ENCODE measurements at regions not wholly inside any gene's neighbourhood (a gene's known extent, or its start where the extent isn't known, plus 50 kb on each side); places are given as distances from the start of the nearest gene placed in this dataset.

DNA sequence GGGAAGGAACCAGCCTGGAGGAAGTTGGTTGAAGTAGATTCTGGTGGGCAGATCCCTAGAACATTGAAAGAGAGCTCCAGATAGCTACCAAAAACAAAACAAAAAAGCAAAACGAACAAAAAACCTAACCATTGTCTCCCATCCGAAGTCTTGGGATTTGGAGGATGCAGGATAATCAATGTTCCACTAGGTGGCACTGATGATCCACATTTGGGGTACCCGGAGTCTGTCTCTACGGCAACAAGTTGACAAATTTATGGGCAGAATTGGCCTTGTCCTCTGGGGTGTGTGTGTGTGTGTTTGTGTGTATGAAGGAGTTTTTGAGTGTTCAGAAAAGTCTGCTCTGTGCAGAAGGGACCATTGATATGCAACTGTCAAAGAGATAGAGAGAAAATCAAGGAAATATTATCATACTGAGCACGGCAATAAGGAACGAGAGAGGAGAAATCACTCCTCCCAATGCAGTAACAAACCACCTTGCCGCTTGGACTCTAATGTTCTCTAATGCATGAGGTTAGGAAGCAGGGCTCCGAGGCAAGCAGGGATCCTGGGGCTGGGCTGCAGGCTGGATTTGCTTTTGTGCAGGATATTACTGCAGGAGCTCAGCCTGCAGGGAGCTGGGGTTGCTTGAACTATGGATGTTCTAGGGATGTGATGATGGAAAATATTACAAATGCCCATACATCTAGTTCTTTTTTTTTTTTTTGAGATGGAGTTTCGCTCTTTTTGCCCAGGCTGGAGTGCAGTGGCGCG is 59.8 kb upstream of the KLHL25 start:
- Histone ChIP-seq H3K79me2 (ENCODE audit: control insufficient read depth, low read length) (no peaks in the 10 kb centered on the region), H3F3A (ENCODE audit: control insufficient read depth, insufficient read depth) (no peaks in the 10 kb centered on the region), H3K9me3 (ENCODE audit: control insufficient read depth, insufficient read depth, low read length) (no peaks in the 10 kb centered on the region), H3K4me1 (ENCODE audit: control insufficient read depth, low read length) (no peaks in the 10 kb centered on the region), H4K20me1 (ENCODE audit: control insufficient read depth, insufficient read depth, low read depth, low read length) (no peaks in the 10 kb centered on the region), H3K27ac (ENCODE audit: low read depth, low read length) (no peak overlapping the region), H3K36me3 (ENCODE audit: control insufficient read depth, low read length) (no peaks in the 10 kb centered on the region), H3K27me3 (ENCODE audit: control insufficient read depth, low read length) (peaks cover 8% of the 10 kb centered on the region; the same call in 1 of the 2 replicates), H3K9me2 (replicated peaks; ENCODE audit: control insufficient read depth, low read length) (no peaks in the 10 kb centered on the region), H3K4me2 (ENCODE audit: low read length) (no peak overlapping the region), H3K4me3 (ENCODE audit: low read length) (no peak overlapping the region)
- no peak for TF ChIP-seq EZH2phosphoT487 (IDR thresholded peaks at IDR 0.05; ENCODE audit: borderline replicate concordance, low read length)
- TF ChIP-seq, protein P1, sequence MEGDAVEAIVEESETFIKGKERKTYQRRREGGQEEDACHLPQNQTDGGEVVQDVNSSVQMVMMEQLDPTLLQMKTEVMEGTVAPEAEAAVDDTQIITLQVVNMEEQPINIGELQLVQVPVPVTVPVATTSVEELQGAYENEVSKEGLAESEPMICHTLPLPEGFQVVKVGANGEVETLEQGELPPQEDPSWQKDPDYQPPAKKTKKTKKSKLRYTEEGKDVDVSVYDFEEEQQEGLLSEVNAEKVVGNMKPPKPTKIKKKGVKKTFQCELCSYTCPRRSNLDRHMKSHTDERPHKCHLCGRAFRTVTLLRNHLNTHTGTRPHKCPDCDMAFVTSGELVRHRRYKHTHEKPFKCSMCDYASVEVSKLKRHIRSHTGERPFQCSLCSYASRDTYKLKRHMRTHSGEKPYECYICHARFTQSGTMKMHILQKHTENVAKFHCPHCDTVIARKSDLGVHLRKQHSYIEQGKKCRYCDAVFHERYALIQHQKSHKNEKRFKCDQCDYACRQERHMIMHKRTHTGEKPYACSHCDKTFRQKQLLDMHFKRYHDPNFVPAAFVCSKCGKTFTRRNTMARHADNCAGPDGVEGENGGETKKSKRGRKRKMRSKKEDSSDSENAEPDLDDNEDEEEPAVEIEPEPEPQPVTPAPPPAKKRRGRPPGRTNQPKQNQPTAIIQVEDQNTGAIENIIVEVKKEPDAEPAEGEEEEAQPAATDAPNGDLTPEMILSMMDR (IDR thresholded peaks at IDR 0.05; ENCODE audit: low read depth, low read length, poor library complexity, severe bottlenecking), result peak; percentile 77

DNA sequence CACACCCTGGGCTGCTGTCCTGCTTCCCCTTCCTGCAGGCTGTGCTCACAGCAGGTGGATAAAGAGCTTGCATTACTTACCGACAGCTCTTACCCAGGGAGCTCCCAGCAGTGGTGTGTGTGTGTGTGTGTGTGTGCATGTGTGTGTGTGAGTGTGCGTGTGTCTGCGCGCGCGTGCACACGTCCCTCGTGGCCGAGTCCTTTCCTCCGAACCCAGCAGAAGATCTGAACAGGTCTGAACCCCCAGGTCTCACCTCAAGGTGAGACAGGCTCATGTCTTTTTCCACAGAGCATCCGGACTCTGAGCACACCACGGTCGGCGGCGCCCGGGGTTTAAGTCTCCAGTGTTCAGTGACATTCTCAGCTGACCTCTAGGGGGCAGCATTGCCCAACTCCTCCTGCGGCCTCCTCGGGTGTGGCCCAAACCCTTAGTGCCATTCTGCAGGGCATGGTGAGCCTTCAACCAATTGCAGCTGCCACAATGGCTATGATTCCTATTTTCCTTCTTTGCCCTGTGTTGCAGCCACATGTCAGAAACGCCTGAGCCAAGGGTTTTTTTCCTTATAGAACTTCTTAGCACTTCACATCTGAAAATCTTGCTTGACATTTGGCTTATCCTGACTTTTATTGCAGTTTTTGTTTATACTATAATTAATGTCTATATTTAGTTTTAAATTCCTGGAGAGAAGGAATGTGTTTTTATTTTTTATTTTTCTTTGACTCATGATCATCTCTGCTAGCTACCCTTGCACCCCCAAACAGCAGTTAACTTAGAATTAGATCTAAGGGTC is 64.1 kb upstream of the KLHL25 start:
- H3K36me3 ChIP-seq (ENCODE audit: control insufficient read depth, low read length), result no peaks in the 10 kb centered on the region
- no peaks in the 10 kb centered on the region for H3K9me3 ChIP-seq (ENCODE audit: control insufficient read depth, insufficient read depth, low read length)
- no peaks in the 10 kb centered on the region for H3K4me1 ChIP-seq (ENCODE audit: control insufficient read depth, low read length)
- H3K4me2 ChIP-seq (ENCODE audit: low read length), result peak overlapping the region; percentile 29; the same call in 1 of the 2 replicates
- no peaks in the 10 kb centered on the region for H3K79me2 ChIP-seq (ENCODE audit: control insufficient read depth, low read length)
- H3K27me3 ChIP-seq (ENCODE audit: control insufficient read depth, low read length), result peaks cover 8% of the 10 kb centered on the region; the same call in 1 of the 2 replicates
- no peaks in the 10 kb centered on the region for H4K20me1 ChIP-seq (ENCODE audit: control insufficient read depth, insufficient read depth, low read depth, low read length)
- no peak for TF ChIP-seq EZH2phosphoT487 (IDR thresholded peaks at IDR 0.05; ENCODE audit: borderline replicate concordance, low read length)
- TF ChIP-seq, protein P1 (IDR thresholded peaks at IDR 0.05; ENCODE audit: low read depth, low read length, poor library complexity, severe bottlenecking), result peak; percentile 79
- H3F3A ChIP-seq (ENCODE audit: control insufficient read depth, insufficient read depth), result no peaks in the 10 kb centered on the region
- H3K4me3 ChIP-seq (ENCODE audit: low read length), result no peak overlapping the region
- H3K9me2 ChIP-seq (replicated peaks; ENCODE audit: control insufficient read depth, low read length), result no peaks in the 10 kb centered on the region
- H3K27ac ChIP-seq (ENCODE audit: low read depth, low read length), result no peak overlapping the region

DNA sequence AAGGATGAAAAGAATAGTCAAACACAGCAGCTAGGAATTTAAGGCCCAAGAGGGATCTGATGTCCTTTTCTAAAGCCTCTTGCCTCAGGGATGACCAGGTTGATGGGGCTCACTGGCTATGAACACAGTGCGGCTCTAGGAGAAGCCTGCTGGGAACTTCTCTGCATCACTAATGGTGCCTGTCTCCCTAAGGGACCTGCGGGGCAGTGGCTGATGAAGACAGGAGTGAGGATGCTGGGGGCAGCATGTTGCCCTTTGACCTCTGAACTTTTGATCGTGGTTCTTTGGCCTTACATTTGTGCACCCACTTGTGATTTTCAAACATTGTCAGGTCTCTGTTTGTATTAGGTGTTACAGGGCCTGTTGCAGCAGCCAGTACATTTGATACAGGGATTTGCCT is 64.9 kb upstream of the KLHL25 start:
- H3K4me3 ChIP-seq (ENCODE audit: low read length), result no peak overlapping the region
- no peaks in the 10 kb centered on the region for H3F3A ChIP-seq (ENCODE audit: control insufficient read depth, insufficient read depth)
- H3K4me1 ChIP-seq (ENCODE audit: control insufficient read depth, low read length), result no peaks in the 10 kb centered on the region
- no peaks in the 10 kb centered on the region for H3K9me3 ChIP-seq (ENCODE audit: control insufficient read depth, insufficient read depth, low read length)
- H3K27ac ChIP-seq (ENCODE audit: low read depth, low read length), result no peak overlapping the region
- H3K4me2 ChIP-seq (ENCODE audit: low read length), result no peak overlapping the region
- TF ChIP-seq, protein P1 (IDR thresholded peaks at IDR 0.05; ENCODE audit: low read depth, low read length, poor library complexity, severe bottlenecking), result no peak
- TF ChIP-seq EZH2phosphoT487 (IDR thresholded peaks at IDR 0.05; ENCODE audit: borderline replicate concordance, low read length), result no peak
- no peaks in the 10 kb centered on the region for H3K36me3 ChIP-seq (ENCODE audit: control insufficient read depth, low read length)
- no peaks in the 10 kb centered on the region for H3K9me2 ChIP-seq (replicated peaks; ENCODE audit: control insufficient read depth, low read length)
- H3K27me3 ChIP-seq (ENCODE audit: control insufficient read depth, low read length), result peaks cover 8% of the 10 kb centered on the region; the same call in 1 of the 2 replicates
- no peaks in the 10 kb centered on the region for H4K20me1 ChIP-seq (ENCODE audit: control insufficient read depth, insufficient read depth, low read depth, low read length)
- no peaks in the 10 kb centered on the region for H3K79me2 ChIP-seq (ENCODE audit: control insufficient read depth, low read length)
